ENCODE measurements at regions not wholly inside any gene's neighbourhood (a gene's known extent, or its start where the extent isn't known, plus 50 kb on each side); places are given as distances from the start of the nearest gene placed in this dataset.

- TF ChIP-seq CTCF (IDR thresholded peaks at IDR 0.05) (no peak), EZH2 (IDR thresholded peaks at IDR 0.05; ENCODE audit: borderline replicate concordance, insufficient read depth, low read depth, low read length, poor library complexity, severe bottlenecking) (no peak)
Observed at GRCh38 chr5:87182649-87183048, 85.0 kb upstream of the RASA1 start.

Data from B cell (primary cell).